ENCODE measurements at regions not wholly inside any gene's neighbourhood (a gene's known extent, or its start where the extent isn't known, plus 50 kb on each side); places are given as distances from the start of the nearest gene placed in this dataset.

- TF ChIP-seq CTCF (IDR thresholded peaks at IDR 0.05 in 2 of 3, conservative IDR thresholded peaks at IDR 0.05 in 1 of 3; ENCODE audit: borderline replicate concordance in 1 of 3, insufficient read depth in 1 of 3, low read depth in 2 of 3, low read length in 2 of 3) = no peak
- TF ChIP-seq ZNF274 (IDR thresholded peaks at IDR 0.05; ENCODE audit: low read depth, low read length) = no peak
- no peak for TF ChIP-seq TCF7L2 (IDR thresholded peaks at IDR 0.05; ENCODE audit: borderline replicate concordance, extremely low read depth, insufficient read depth, insufficient read length)
- TF ChIP-seq CBX3 (IDR thresholded peaks at IDR 0.05; ENCODE audit: low read depth) = no peak
- no peak for TF ChIP-seq SRF (IDR thresholded peaks at IDR 0.05; ENCODE audit: low read depth)
- no peak for TF ChIP-seq ZFX (IDR thresholded peaks at IDR 0.05)
- TF ChIP-seq EGR1 (IDR thresholded peaks at IDR 0.05; ENCODE audit: low read depth) = no peak
- TF ChIP-seq RAD21 (IDR thresholded peaks at IDR 0.05; ENCODE audit: low read depth) = no peak
- TF ChIP-seq MAX (IDR thresholded peaks at IDR 0.05) = no peak
- no peak for TF ChIP-seq JUND (IDR thresholded peaks at IDR 0.05)
- no peak for TF ChIP-seq POLR2A (IDR thresholded peaks at IDR 0.05; ENCODE audit: borderline replicate concordance, extremely low read depth, insufficient read depth, insufficient read length)
Measured at GRCh38 chr1:78355656-78356055, 135.1 kb upstream of the PTGFR start (continued).

GRCh38 chr1:78358165-78358564, 132.6 kb upstream of the PTGFR start:
- H3K9me2 ChIP-seq (ENCODE audit: insufficient read depth) = no peaks in the 10 kb centered on the region
- ChIA-PET RAD21 (ENCODE audit: low non-redundant PET in 1 of 2, low total read pairs in 2 of 2, uncharacterized antibody in 2 of 2, unreplicated experiment in 2 of 2) (no interaction called here), POLR2A (no interaction called here), CTCF (no interaction called here)
- DNase-seq (ENCODE audit: low read depth, low spot score) (no peak), ATAC-seq (no peak)
- H4K20me1 ChIP-seq (ENCODE audit: insufficient read depth) = no peaks in the 10 kb centered on the region
- H3K4me3 ChIP-seq (replicated peaks in 1 of 2; ENCODE audit: low read depth in 1 of 2, low read length in 2 of 2) = no peak overlapping the region
- H3K4me2 ChIP-seq (ENCODE audit: low read length) = no peak overlapping the region
- intact Hi-C loops (cut with micrococcal nuclease) = no loop called here
- no peaks in the 10 kb centered on the region for H3K9me3 ChIP-seq (ENCODE audit: control insufficient read depth in 1 of 2, insufficient read depth in 1 of 2, low read depth in 1 of 2, low read length in 2 of 2)
- no peak for TF ChIP-seq ZBTB33 (IDR thresholded peaks at IDR 0.05; ENCODE audit: extremely low read depth, insufficient replicate concordance, low read length)
- TF ChIP-seq EGR1 (IDR thresholded peaks at IDR 0.05; ENCODE audit: low read depth) = no peak
- TF ChIP-seq POLR2AphosphoS5 (IDR thresholded peaks at IDR 0.05; ENCODE audit: low read depth, low read length) = no peak
- no peak for TF ChIP-seq MAX (IDR thresholded peaks at IDR 0.05)
- no peak for TF ChIP-seq SRF (IDR thresholded peaks at IDR 0.05; ENCODE audit: low read depth)
- no peak for TF ChIP-seq EZH2phosphoT487 (IDR thresholded peaks at IDR 0.05; ENCODE audit: borderline replicate concordance)
- TF ChIP-seq FOSL1 (IDR thresholded peaks at IDR 0.05; ENCODE audit: low read depth) = no peak
- no peak for TF ChIP-seq SP1 (IDR thresholded peaks at IDR 0.05; ENCODE audit: low read depth)
- TF ChIP-seq ATF3 (IDR thresholded peaks at IDR 0.05) = no peak
- no peaks in the 10 kb centered on the region for H3K79me2 ChIP-seq (ENCODE audit: insufficient read depth, low read length)
- no peak overlapping the region for H2AFZ ChIP-seq (ENCODE audit: low read depth, low read length, poor library complexity, severe bottlenecking)
- no peak overlapping the region for H3K27ac ChIP-seq (ENCODE audit: low read depth, low read length)
- no peaks in the 10 kb centered on the region for H3K4me1 ChIP-seq (ENCODE audit: control insufficient read depth in 1 of 2, insufficient read depth in 2 of 2, low read length in 2 of 2)
- no peaks in the 10 kb centered on the region for H3K27me3 ChIP-seq (ENCODE audit: insufficient read depth, low read length)
- H3K9ac ChIP-seq (ENCODE audit: low read length) = no peak overlapping the region
- H3K36me3 ChIP-seq (ENCODE audit: control insufficient read depth in 1 of 2, insufficient read depth in 2 of 2, low read length in 2 of 2) = no peaks in the 10 kb centered on the region
- BruUV-seq (replicated peaks) = no TSS peak

All from HCT116 (cell line).